Hematopoietic multipotent progenitor cell treated with erythropoietin and hydrocortisone succinate and interleukin-3 and kit ligand, for 17 days (in vitro differentiated cells): ENCODE measurements at regions not wholly inside any gene's neighbourhood (a gene's known extent, or its start where the extent isn't known, plus 50 kb on each side); places are given as distances from the start of the nearest gene placed in this dataset.
"Not testable (repeated sequence)": the region's sequence is repeated elsewhere in the genome, so short reads cannot be mapped to it uniquely, and the experiment has no call there.

Experiments used
- DNase-seq: peaks from one replicate; pipeline ENCODE4 v3.0.0-alpha.2; 2015; ENCODE audit warnings: low spot score

- no peak for DNase-seq
Observed at GRCh38 chr6:25124216-25124715, 154.9 kb upstream of the CARMIL1 start.

DNA sequence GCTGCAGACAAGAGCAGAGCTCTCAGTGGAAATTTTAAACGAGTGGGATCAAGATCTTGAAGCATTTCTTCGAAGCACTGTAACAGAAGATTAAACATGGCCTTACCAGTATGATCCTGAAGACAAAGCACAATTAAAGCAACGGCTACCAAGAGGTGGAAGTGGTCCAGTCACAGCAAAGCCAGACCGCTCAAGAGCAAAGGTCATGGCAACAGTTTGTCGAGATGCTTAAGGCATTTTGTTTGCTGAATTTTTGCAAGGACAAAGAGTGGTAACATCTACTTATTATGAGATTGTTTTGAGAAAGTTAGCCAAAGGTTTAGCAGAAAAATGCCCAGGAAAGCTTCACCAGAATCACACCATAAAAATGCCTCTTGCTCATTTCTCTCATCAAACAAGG, 153.4 kb upstream of the CARMIL1 start:
- no peak for DNase-seq

DNA sequence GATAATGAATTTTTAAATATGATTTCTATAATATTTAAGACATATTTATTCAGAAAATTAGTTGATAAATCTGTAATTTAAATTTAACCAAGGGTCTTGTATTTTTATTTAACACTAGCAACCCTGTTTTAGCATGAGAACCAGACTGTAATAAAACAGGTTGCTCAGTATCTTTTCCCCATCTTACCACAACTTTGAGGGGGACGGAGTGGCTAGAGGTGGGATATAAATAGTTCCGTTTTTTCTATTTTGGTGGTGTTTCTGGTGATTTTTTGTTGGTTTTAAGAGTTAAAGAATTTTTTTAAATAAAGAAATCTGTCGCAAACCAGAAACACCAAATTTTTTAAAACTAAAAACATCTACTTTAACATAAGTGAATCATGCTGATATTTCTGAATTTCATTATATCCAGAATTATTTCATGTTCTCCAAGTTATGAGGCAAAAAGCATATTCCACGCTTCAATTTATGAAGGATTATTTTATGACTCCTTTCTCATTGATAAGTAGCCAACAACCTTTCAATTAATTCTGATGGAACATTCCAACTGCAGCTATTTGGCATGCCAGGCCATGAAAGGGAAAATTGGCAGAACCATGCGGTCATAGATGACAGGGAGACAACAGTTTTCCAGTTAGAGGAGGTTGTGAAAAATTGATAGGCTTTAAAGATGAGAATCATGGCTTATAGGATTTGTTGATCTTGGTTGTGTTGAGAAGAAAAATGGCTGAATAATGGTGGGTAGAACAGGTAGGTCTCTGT, 151.9 kb upstream of the CARMIL1 start:
- no peak for DNase-seq

DNA sequence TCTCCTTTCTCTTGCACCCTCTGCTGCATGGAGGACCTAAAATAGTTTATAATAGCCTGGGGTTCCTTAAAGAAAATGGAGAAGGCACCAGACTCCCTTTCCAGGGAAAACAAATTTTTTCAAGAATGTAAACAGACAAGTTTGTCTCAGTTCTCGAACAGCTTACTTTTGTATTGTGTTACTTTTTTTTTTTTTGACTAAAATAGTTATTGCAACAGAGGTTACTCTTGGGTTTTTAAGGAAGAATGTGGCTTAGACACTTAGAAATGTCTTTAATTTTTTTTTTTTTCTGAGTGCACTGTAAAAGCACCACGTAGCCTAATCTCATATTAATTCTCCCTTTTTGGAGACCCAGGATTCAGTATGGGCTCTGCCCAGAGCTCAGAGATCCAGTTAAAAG, 148.7 kb upstream of the CARMIL1 start:
- DNase-seq = no peak

GRCh38 chr6:25132934-25133333, 146.2 kb upstream of the CARMIL1 start:
- DNase-seq = no peak

GRCh38 chr6:25133568-25133967, 145.6 kb upstream of the CARMIL1 start:
- DNase-seq = no peak

DNA sequence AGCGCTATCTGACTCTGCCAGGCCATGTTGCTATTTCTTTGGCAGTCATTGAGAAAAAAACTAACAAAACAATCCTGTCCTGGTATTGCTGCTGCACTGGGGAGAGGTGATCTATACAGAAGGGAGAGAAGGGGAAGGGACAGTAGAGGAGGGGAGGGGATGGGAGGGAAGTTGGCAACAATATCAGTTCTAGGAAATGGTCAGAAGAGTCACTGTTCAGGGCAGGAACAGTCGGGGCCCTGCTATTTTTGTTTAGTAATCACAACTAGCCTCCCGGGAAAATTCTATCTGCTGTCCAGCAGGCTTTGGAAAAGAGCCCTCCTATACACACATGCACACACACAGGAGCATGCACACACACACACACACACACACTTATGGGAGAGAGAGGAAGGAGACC, 142.3 kb upstream of the CARMIL1 start:
- peak; percentile 46 for DNase-seq

- peak; percentile 49 for DNase-seq
Observed at GRCh38 chr6:25137480-25137879, 141.7 kb upstream of the CARMIL1 start.

DNA sequence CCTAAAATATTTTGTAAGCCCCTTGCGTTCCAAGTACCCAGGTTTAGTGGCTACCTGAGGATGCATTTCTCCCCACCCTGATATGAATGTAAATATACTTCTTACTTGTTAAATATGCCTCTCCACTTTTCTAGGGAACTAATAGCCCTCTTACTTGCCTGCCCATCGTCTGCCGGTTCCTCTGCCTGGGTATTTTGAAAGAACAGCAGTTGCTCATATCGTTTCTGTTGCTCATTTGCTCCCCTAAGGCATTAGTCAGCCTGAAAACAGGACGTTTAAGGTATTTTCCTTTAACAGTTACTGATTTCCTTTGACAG, 141.3 kb upstream of the CARMIL1 start:
- DNase-seq = no peak

DNA sequence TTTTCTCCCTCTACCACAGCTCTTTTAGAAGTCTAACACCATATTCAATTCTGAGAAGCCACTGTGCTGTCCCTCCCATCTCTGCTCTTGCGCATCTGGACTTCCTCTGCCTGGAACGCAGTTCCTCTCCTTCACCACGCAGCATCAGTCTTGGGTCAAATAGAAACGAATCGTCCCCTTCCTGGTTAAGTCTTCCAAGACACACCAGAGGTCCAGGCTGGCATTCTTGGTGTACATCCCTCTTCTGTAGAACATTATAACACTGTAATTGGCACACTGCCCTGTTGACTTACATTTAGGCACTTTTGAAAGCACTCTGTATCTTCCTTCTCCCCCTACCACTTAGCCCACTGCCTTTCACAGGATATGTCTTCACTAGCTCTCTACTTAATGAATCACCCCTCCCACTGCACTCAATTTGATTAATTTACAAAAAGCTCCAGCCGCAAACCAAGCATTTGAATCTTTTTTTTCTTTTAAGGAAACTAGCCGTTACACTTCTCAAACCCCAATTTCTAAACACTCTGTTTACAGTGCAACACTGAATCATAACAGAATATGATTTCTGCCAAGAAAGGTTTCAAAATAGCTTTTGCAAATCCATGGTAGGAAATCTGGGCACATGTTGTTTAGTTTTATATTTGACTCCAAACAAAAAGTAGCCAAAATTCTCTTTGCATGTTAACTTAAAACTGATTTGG, 140.8 kb upstream of the CARMIL1 start:
- peak; percentile 73 for DNase-seq

DNA sequence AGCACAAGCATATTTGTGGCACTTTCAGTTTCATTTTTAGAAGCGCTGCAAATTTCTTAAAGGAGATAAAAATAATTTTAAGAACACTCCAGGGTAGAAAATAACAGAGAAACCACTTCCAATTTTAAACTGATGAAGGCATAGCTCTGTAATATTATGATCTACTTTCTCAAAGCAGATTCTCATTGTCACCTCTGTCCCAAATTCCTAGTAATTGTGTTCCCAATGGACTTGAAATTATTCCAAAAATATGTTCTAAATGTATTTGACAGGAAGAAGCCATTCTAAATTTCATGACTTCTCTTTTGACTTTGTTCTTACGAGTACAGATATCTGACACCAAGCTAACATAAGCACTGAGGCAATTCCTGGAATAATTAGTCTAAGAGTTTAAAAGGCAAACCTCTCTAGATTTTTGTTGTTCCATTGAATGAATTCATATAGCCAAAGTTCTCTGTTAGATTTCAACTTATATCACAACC, 140.2 kb upstream of the CARMIL1 start:
- no peak for DNase-seq

- not testable (repeated sequence) for DNase-seq
Observed at GRCh38 chr6:25139608-25140007, 139.6 kb upstream of the CARMIL1 start.

DNA sequence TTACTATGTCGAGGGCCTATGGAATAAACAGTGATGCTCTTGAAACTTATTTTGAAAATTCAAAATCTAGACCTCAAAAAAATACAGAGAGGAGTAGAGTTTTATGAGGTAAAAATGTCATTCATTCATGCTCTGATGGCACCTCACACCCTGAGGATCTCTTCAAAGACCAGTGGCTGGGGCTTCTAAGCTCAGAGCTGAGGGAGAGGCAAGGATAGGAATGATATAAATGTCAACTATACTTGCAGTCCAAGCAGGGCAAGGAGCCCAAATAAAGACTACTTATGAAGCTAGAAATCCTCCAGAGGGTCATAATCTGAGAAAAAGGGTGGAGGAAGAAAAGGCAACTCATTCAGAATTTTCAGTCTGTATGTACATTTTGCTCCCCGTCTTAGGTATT, 136.7 kb upstream of the CARMIL1 start:
- DNase-seq = no peak

GRCh38 chr6:25144919-25145318, 134.3 kb upstream of the CARMIL1 start:
- no peak for DNase-seq

DNA sequence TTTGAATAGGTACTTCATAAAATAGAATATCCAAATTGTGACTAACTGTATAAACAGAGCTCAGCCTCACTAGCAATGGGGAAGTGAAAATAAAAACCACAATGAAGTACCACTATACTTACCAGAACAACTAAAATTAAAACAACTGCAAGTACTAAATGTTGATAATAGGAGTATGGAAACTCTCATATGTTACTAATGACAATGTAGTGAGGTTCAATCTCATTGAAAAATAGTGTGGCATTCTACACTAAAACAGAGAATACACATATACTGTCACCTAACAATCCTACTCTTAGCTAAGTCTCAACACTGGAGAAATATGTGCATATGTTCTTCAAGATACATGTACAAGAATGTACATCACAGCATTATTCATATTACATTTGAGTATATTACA, 132.0 kb upstream of the CARMIL1 start:
- no peak for DNase-seq

DNA sequence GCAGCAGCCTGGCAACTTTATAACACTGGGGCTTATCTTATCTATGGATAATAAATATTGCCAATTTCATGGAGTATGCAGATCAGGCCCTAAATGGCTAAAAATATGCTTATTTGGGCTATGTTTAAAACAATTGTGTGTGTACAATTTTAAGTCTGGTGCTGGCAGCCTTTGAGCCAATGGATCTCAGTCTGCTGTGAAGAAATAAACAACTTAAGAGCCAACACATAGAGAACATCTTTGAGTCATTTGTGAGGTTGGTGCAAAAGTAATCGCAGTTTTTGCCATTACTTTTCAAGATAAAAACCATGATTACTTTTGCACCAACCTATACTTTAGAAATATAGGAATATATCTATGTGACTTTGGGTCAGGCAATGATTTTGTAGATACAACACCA, 129.1 kb upstream of the CARMIL1 start:
- DNase-seq = no peak

GRCh38 chr6:25150863-25151262, 128.3 kb upstream of the CARMIL1 start:
- no peak for DNase-seq

GRCh38 chr6:25153079-25153478, 126.1 kb upstream of the CARMIL1 start:
- DNase-seq = no peak

GRCh38 chr6:25154034-25154596, 125.1 kb upstream of the CARMIL1 start:
- DNase-seq = no peak

DNA sequence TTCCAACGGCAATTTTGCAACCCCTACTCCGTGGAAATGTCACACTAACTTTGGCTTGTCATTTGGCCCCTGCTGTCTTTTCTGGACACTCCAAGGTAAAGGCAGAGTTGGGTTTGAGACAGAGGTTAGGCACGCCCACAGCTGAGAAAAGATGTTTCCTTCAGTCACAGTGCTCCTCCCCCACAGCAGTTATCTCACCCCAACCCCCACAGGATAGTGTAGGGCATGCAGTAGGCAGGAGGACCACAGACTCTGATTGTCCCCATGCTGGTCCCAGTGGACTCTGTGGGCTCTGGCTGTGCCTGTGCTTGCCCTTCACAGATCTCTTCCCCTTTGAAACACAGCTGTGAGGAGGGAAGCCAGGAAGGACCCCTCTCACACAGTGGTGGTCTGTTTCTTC, 124.0 kb upstream of the CARMIL1 start:
- no peak for DNase-seq

GRCh38 chr6:25156123-25156522, 123.1 kb upstream of the CARMIL1 start:
- no peak for DNase-seq

DNA sequence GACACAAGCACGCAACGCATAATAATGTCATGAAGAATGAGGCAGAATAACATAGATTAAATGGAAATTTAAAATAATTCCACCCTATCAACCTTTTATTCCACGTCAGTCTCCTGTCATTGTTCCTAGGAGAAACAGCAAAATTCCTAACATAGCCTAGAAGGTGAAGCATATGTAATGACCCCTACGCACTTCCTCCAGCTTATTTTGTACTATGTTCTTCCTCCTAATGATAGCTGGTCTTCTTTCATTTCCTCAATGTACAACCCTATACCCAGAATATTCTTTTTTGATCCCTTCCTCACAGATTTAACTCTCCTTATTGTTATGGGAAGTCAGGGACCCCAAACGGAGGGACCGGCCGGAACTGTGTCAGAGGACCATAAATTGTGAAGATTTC, 122.0 kb upstream of the CARMIL1 start:
- no peak for DNase-seq

DNA sequence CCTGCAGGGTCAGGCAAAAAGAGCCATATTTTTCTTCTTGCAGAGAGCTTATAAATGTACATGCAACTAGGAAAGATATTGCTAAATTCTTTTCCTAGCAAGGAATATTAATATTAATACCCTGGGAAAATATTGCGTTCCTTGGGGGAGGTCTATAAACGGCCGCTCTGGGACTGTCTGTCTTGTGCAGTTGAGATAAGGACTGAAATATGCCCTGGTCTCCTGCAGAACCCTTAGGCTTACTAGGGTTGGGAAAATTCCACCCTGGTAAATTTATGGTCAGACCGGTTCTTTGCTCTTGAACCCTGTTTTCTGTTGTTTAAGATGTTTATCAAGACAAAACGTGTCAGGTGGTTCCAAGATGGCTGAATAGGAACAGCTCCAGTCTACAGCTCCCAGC, 121.3 kb upstream of the CARMIL1 start:
- DNase-seq = no peak
